K562 (cell line): ENCODE measurements at regions not wholly inside any gene's neighbourhood (a gene's known extent, or its start where the extent isn't known, plus 50 kb on each side); places are given as distances from the start of the nearest gene placed in this dataset.

Experiments used
- ATAC-seq: fragments of 200-7000 bp; cut with Tn5 transposase; 3 replicates; pipeline ENCODE4 v1.9.1; 2020; ENCODE audit warnings: moderate library complexity
- BruUV-seq: library from RNA; stranded (reverse); fragments of 400-500 nt; replicated peaks from 2 replicates; lab custom pipeline; 2021; lab: Mats Ljungman, UMichigan
- CTCF ChIA-PET: fragments of 300-600 bp; formaldehyde crosslinking; extraction: SDS; loops from one replicate; lab custom pipeline; 2021; ENCODE audit warnings: low intra/inter-chr PET ratio; lab: Yijun Ruan, JAX
- POLR2A ChIA-PET: fragments of 300-600, 350-650 bp; sonication (Branson Sonifier 250); formaldehyde crosslinking; extraction: SDS; loops from one replicate; lab custom pipeline; 2021; ENCODE audit warnings: antibody characterized with exemption, inconsistent platforms; lab: Yijun Ruan, JAX
- DNase-seq, 4 experiments: peaks; one replicate each; pipeline versions ENCODE4 v3.0.0 to v3.0.0-alpha.2; 2011 to 2018; ENCODE audit warnings: low spot score in 3 of 4, mixed read lengths in 3 of 4; ENCODE audit errors: extremely low read depth in 1 of 4
- FAIRE-seq: peaks from 2 replicates; lab custom pipeline; 2011; peaks lifted over from hg19 to GRCh38; lab: Jason Lieb, UNC
- H2AFZ ChIP-seq: 2 replicates; pipeline ENCODE4 v1.6.0; 2011; ENCODE audit warnings: low read depth, low read length, control low read depth, inconsistent platforms
- H3K27ac ChIP-seq: fragments of 200-600 bp; 3 replicates; pipeline ENCODE4 v1.8.0; 2011; ENCODE audit warnings: low read depth, mild to moderate bottlenecking, control low read depth, inconsistent platforms, low read length, moderate library complexity, mixed read lengths; ENCODE audit errors: extremely low read depth
- H3K27me3 ChIP-seq, 2 experiments: fragments of 300-600 bp in 1 of 2; 2 replicates in 1 of 2; 3 replicates in 1 of 2; pipeline versions ENCODE4 v1.6.0 to v1.8.0; 2011; ENCODE audit warnings: inconsistent platforms in 2 of 2, low read length in 2 of 2, mild to moderate bottlenecking in 1 of 2, mixed read lengths in 1 of 2, moderate library complexity in 1 of 2; ENCODE audit not compliant: control insufficient read depth in 2 of 2, insufficient read depth in 2 of 2
- H3K36me3 ChIP-seq: fragments of 300-600 bp; 3 replicates; pipeline ENCODE4 v1.8.0; 2011; ENCODE audit warnings: mild to moderate bottlenecking, low read length, inconsistent platforms; ENCODE audit not compliant: control insufficient read depth, insufficient read depth
- H3K4me1 ChIP-seq, 2 experiments: fragments of 200-600 bp in 1 of 2; replicated peaks in 1 of 2; 2 replicates in 1 of 2; 3 replicates in 1 of 2; pipeline versions ENCODE4 v1.5.1 to v1.8.0; 2011; ENCODE audit warnings: inconsistent platforms in 2 of 2, low read length in 2 of 2, mild to moderate bottlenecking in 1 of 2, mixed read lengths in 1 of 2, moderate library complexity in 1 of 2; ENCODE audit not compliant: control insufficient read depth in 2 of 2, insufficient read depth in 2 of 2
- H3K4me2 ChIP-seq: 2 replicates; pipeline ENCODE4 v1.6.1; 2011; ENCODE audit warnings: low read length, control low read depth, inconsistent platforms, mixed read lengths; ENCODE audit not compliant: insufficient read depth
- H3K4me3 ChIP-seq: fragments of 200-600 bp; sonication (generic), shearing (Covaris generic); 2 replicates; pipeline ENCODE4 v1.5.1; 2016; ENCODE audit warnings: control low read depth, inconsistent platforms
- H3K79me2 ChIP-seq: fragments of 200-600 bp; 3 replicates; pipeline ENCODE4 v1.8.0; 2011; ENCODE audit warnings: low read length, inconsistent platforms; ENCODE audit not compliant: control insufficient read depth, insufficient read depth
- H3K9ac ChIP-seq, 2 experiments: 2 replicates each; pipeline versions ENCODE4 v1.6.0 to v1.6.1; 2011; ENCODE audit warnings: low read depth in 2 of 2, low read length in 2 of 2, control low read depth in 1 of 2, inconsistent platforms in 1 of 2, mild to moderate bottlenecking in 1 of 2, mixed read lengths in 1 of 2; ENCODE audit not compliant: insufficient read depth in 1 of 2
- H3K9me1 ChIP-seq: one replicate; pipeline ENCODE4 v1.6.0; 2011; ENCODE audit warnings: inconsistent platforms, mild to moderate bottlenecking, low read length, moderate library complexity; ENCODE audit not compliant: control insufficient read depth, insufficient read depth
- H3K9me3 ChIP-seq: replicated peaks from 2 replicates; pipeline ENCODE4 v1.5.1; 2011; ENCODE audit warnings: low read depth, low read length, inconsistent platforms; ENCODE audit not compliant: control insufficient read depth, insufficient read depth
- H4K20me1 ChIP-seq: replicated peaks from 2 replicates; pipeline ENCODE4 v1.6.1; 2011; ENCODE audit warnings: low read length, inconsistent platforms, mixed read lengths; ENCODE audit not compliant: control insufficient read depth, insufficient read depth
- MBD2 ChIP-seq: sonication (generic); IDR thresholded peaks from 2 replicates; pipeline ENCODE4 v1.6.1; 2016; ENCODE audit warnings: low read depth, borderline replicate concordance
- PATZ1 ChIP-seq: fragments of 250-450 bp; sonication (Bioruptor Pico); IDR thresholded peaks from 2 replicates; pipeline ENCODE4 v1.5.0; 2020; ENCODE audit warnings: mild to moderate bottlenecking, borderline replicate concordance
- PCBP2 ChIP-seq: fragments of 200-400 bp; formaldehyde crosslinking; IDR thresholded peaks from 2 replicates; pipeline ENCODE4 v1.6.1; 2018; ENCODE audit warnings: low read length, low read depth, mild to moderate bottlenecking, moderate library complexity; ENCODE audit not compliant: poor library complexity, severe bottlenecking
- RBM22 ChIP-seq: fragments of 200-400 bp; formaldehyde crosslinking; IDR thresholded peaks from 2 replicates; pipeline ENCODE4 v1.6.1; 2018; ENCODE audit warnings: low read length, low read depth; ENCODE audit not compliant: poor library complexity, severe bottlenecking
- WGBS: fragments of 100-300 bp; shearing (Covaris generic); methylation state at CpG from one replicate; pipeline ENCODE4 v1.1.6; 2016; ENCODE audit warnings: low coverage, mixed read lengths; ENCODE audit not compliant: insufficient coverage; ENCODE audit errors: missing lambda C conversion rate; 5-methylcytosine and 5-hydroxymethylcytosine counted together
- in situ Hi-C: fragments of 300-500 bp; cut with MboI; formaldehyde crosslinking; loops from 4 replicates; pipeline ENCODE4 v1.15.0; 2018; ENCODE audit warnings: inconsistent platforms, mixed read lengths
- intact Hi-C: fragments of 100-400 bp; cut with micrococcal nuclease; formaldehyde crosslinking; loops from 2 replicates; pipeline ENCODE4 v1.14.2; 2022
- TF ChIP-seq, protein P1 (sequence below): sonication (generic); formaldehyde crosslinking; IDR thresholded peaks from 2 replicates; pipeline ENCODE4 v1.5.0; 2020; ENCODE audit warnings: missing genetic modification reagents

- DNase-seq (no peak), ATAC-seq (no peak), FAIRE-seq (no peak)
- intact Hi-C loops (no loop called here), in situ Hi-C loops (no loop called here)
- Histone ChIP-seq H3K9ac (no peak overlapping the region), H3K9me3 (no peaks in the 10 kb centered on the region), H3K27ac (no peak overlapping the region), H3K4me1 (no peaks in the 10 kb centered on the region), H4K20me1 (no peaks in the 10 kb centered on the region), H3K36me3 (no peaks in the 10 kb centered on the region), H3K4me3 (no peak overlapping the region), H3K79me2 (no peaks in the 10 kb centered on the region), H3K4me2 (no peak overlapping the region), H3K27me3 (no peaks in the 10 kb centered on the region), H3K9me1 (no peaks in the 10 kb centered on the region), H2AFZ (no peak overlapping the region)
- 0% methylated on average over 2 of the region's 2 CpGs for WGBS
- BruUV-seq: no TSS peak
- CTCF ChIA-PET: no interaction called here
- POLR2A ChIA-PET: no interaction called here
- no peak for TF ChIP-seq PCBP2
- TF ChIP-seq MBD2: no peak
- no peak for TF ChIP-seq PATZ1 (CRISPR knock-in tag)
- TF ChIP-seq, protein P1, sequence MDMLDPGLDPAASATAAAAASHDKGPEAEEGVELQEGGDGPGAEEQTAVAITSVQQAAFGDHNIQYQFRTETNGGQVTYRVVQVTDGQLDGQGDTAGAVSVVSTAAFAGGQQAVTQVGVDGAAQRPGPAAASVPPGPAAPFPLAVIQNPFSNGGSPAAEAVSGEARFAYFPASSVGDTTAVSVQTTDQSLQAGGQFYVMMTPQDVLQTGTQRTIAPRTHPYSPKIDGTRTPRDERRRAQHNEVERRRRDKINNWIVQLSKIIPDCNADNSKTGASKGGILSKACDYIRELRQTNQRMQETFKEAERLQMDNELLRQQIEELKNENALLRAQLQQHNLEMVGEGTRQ (CRISPR knock-in tag): no peak
- no peak for TF ChIP-seq RBM22
Observed at GRCh38 chr4:64756016-64756415, 346.8 kb upstream of the TECRL start.
